ENCODE measurements at regions not wholly inside any gene's neighbourhood (a gene's known extent, or its start where the extent isn't known, plus 50 kb on each side); places are given as distances from the start of the nearest gene placed in this dataset.

GRCh38 chr13:105329359-105329758 lies 1206.1 kb downstream of the EFNB2 start:
- TF ChIP-seq CTCF (IDR thresholded peaks at IDR 0.05) (no peak), POLR2A (IDR thresholded peaks at IDR 0.05) (no peak)
